IMR-90 (cell line): ENCODE measurements at regions not wholly inside any gene's neighbourhood (a gene's known extent, or its start where the extent isn't known, plus 50 kb on each side); places are given as distances from the start of the nearest gene placed in this dataset.
A peak's percentile ranks its signal among the peaks of the same experiment; 100 is the strongest.

Experiments used
- ATAC-seq: fragments of 200-7000 bp; cut with Tn5 transposase; 2 replicates; pipeline ENCODE4 v1.9.1; 2020; ENCODE audit warnings: low read depth, mild to moderate bottlenecking, moderate library complexity
- BruUV-seq: library from RNA; stranded (reverse); fragments of 400-500 nt; replicated peaks from 2 replicates; lab custom pipeline; 2021; lab: Mats Ljungman, UMichigan
- CTCF ChIA-PET: fragments of 300-600 bp; formaldehyde crosslinking; extraction: SDS; loops from one replicate; lab custom pipeline; 2021; ENCODE audit warnings: antibody characterized with exemption; lab: Yijun Ruan, JAX
- POLR2A ChIA-PET: fragments of 300-600 bp; sonication (Branson Sonifier 250); formaldehyde crosslinking; loops from one replicate; lab custom pipeline; 2022; ENCODE audit warnings: antibody characterized with exemption; ENCODE audit not compliant: unreplicated experiment; lab: Charles Lee
- DNase-seq: peaks from one replicate; pipeline ENCODE4 v3.0.0; 2013
- H2AFZ ChIP-seq: replicated peaks from 2 replicates; pipeline ENCODE3; 2013; ENCODE audit warnings: low read length, mild to moderate bottlenecking; ENCODE audit not compliant: poor library complexity
- H2AK5ac ChIP-seq: 2 replicates; pipeline ENCODE4 v1.6.1; 2013; ENCODE audit warnings: low read depth, low read length, inconsistent platforms
- H2AK9ac ChIP-seq: replicated peaks from 2 replicates; pipeline ENCODE3; 2013; ENCODE audit warnings: mild to moderate bottlenecking, low read depth, low read length, moderate library complexity; ENCODE audit not compliant: poor library complexity
- H2BK120ac ChIP-seq: 2 replicates; pipeline ENCODE4 v1.6.1; 2013; ENCODE audit warnings: low read depth, low read length, inconsistent platforms
- H2BK15ac ChIP-seq: 3 replicates; pipeline ENCODE4 v1.6.1; 2013; ENCODE audit warnings: low read depth, low read length, inconsistent platforms
- H2BK20ac ChIP-seq: 2 replicates; pipeline ENCODE4 v1.6.1; 2013; ENCODE audit warnings: low read depth, mild to moderate bottlenecking, inconsistent platforms, low read length, moderate library complexity
- H2BK5ac ChIP-seq: 2 replicates; pipeline ENCODE4 v1.6.1; 2013; ENCODE audit warnings: mild to moderate bottlenecking, low read depth, low read length, inconsistent platforms; ENCODE audit not compliant: poor library complexity, severe bottlenecking
- H3K14ac ChIP-seq: replicated peaks from 2 replicates; pipeline ENCODE4 v1.6.1; 2013; ENCODE audit warnings: low read depth, low read length, inconsistent platforms
- H3K18ac ChIP-seq: 2 replicates; pipeline ENCODE4 v1.6.1; 2013; ENCODE audit warnings: low read depth, low read length, control low read depth
- H3K23ac ChIP-seq: 2 replicates; pipeline ENCODE4 v1.6.1; 2013; ENCODE audit warnings: low read depth, low read length, inconsistent platforms
- H3K27ac ChIP-seq: 2 replicates; pipeline ENCODE4 v1.5.1; 2013; ENCODE audit warnings: mild to moderate bottlenecking, control low read depth, low read length; ENCODE audit not compliant: insufficient read depth
- H3K27me3 ChIP-seq: 2 replicates; pipeline ENCODE4 v1.6.1; 2013; ENCODE audit warnings: low read length; ENCODE audit not compliant: control insufficient read depth, insufficient read depth
- H3K36me3 ChIP-seq: 2 replicates; pipeline ENCODE4 v1.6.1; 2013; ENCODE audit warnings: low read length, mixed read lengths; ENCODE audit not compliant: control insufficient read depth, insufficient read depth
- H3K4ac ChIP-seq: 2 replicates; pipeline ENCODE4 v1.6.1; 2013; ENCODE audit warnings: low read depth, low read length, inconsistent platforms
- H3K4me1 ChIP-seq: 2 replicates; pipeline ENCODE4 v1.6.1; 2013; ENCODE audit warnings: low read length, mixed read lengths; ENCODE audit not compliant: control insufficient read depth, insufficient read depth
- H3K4me2 ChIP-seq: 2 replicates; pipeline ENCODE4 v1.6.1; 2013; ENCODE audit warnings: low read depth, mild to moderate bottlenecking, control low read depth, low read length, moderate library complexity
- H3K4me3 ChIP-seq: 2 replicates; pipeline ENCODE4 v1.5.1; 2013; ENCODE audit warnings: low read depth, mild to moderate bottlenecking, control low read depth, low read length, moderate library complexity; ENCODE audit not compliant: insufficient read depth
- H3K56ac ChIP-seq: 2 replicates; pipeline ENCODE4 v1.6.1; 2013; ENCODE audit warnings: low read length, inconsistent platforms; ENCODE audit not compliant: insufficient read depth; ENCODE audit errors: extremely low read depth
- H3K79me1 ChIP-seq, 2 experiments: 2 replicates each; pipeline ENCODE4 v1.6.1; 2013; ENCODE audit warnings: low read length in 2 of 2, inconsistent platforms in 1 of 2, low read depth in 1 of 2
- H3K9ac ChIP-seq: 2 replicates; pipeline ENCODE4 v1.6.1; 2013; ENCODE audit warnings: low read depth, low read length, control low read depth
- H3K9me1 ChIP-seq: 2 replicates; pipeline ENCODE4 v1.6.1; 2013; ENCODE audit warnings: low read length, inconsistent platforms; ENCODE audit not compliant: insufficient read depth
- H3K9me3 ChIP-seq: 2 replicates; pipeline ENCODE4 v1.6.1; 2013; ENCODE audit warnings: low read length; ENCODE audit not compliant: control insufficient read depth, insufficient read depth
- H4K20me1 ChIP-seq: 2 replicates; pipeline ENCODE4 v1.6.1; 2013; ENCODE audit warnings: low read length, inconsistent platforms; ENCODE audit not compliant: insufficient read depth
- H4K5ac ChIP-seq: 2 replicates; pipeline ENCODE4 v1.6.1; 2013; ENCODE audit warnings: mild to moderate bottlenecking, low read depth, low read length, control low read depth
- H4K8ac ChIP-seq, 2 experiments: 2 replicates each; pipeline ENCODE4 v1.6.1; 2013; ENCODE audit warnings: low read depth in 2 of 2, low read length in 2 of 2, control low read depth in 1 of 2, inconsistent platforms in 1 of 2
- H4K91ac ChIP-seq: 2 replicates; pipeline ENCODE4 v1.6.1; 2013; ENCODE audit warnings: low read depth, low read length, inconsistent platforms; ENCODE audit not compliant: insufficient read depth
- BHLHE40 ChIP-seq: fragments of 150-350 bp; IDR thresholded peaks from 2 replicates; pipeline ENCODE4 v1.6.1; 2016; ENCODE audit warnings: mild to moderate bottlenecking, low read depth, low read length
- CEBPB ChIP-seq: IDR thresholded peaks from 2 replicates; pipeline ENCODE4 v1.6.1; 2012; ENCODE audit warnings: low read depth, low read length, improper control_type of control experiment
- CHD1 ChIP-seq: IDR thresholded peaks from 2 replicates; pipeline ENCODE4 v1.6.1; 2012; ENCODE audit warnings: low read depth, low read length, improper control_type of control experiment
- CTCF ChIP-seq: conservative IDR thresholded peaks from 2 replicates; pipeline ENCODE4 v1.5.1; 2012; ENCODE audit warnings: mild to moderate bottlenecking, low read depth, low read length, improper control_type of control experiment
- FOS ChIP-seq: fragments of 150-350 bp; IDR thresholded peaks from 2 replicates; pipeline ENCODE4 v1.6.1; 2016; ENCODE audit warnings: low read depth, low read length
- MAFK ChIP-seq: IDR thresholded peaks from 2 replicates; pipeline ENCODE4 v1.6.1; 2012; ENCODE audit warnings: low read depth, low read length, improper control_type of control experiment
- MAZ ChIP-seq: IDR thresholded peaks from 2 replicates; pipeline ENCODE4 v1.6.1; 2012; ENCODE audit warnings: low read depth, mild to moderate bottlenecking, low read length, improper control_type of control experiment, moderate library complexity, borderline replicate concordance
- MXI1 ChIP-seq: IDR thresholded peaks from 2 replicates; pipeline ENCODE4 v1.6.1; 2012; ENCODE audit warnings: low read depth, mild to moderate bottlenecking, low read length, moderate library complexity, borderline replicate concordance
- NFE2L2 ChIP-seq: fragments of 150-350 bp; IDR thresholded peaks from 2 replicates; pipeline ENCODE4 v1.6.1; 2016; ENCODE audit warnings: low read depth, mild to moderate bottlenecking, low read length
- POLR2A ChIP-seq: IDR thresholded peaks from 2 replicates; pipeline ENCODE4 v1.6.1; 2012; ENCODE audit warnings: mild to moderate bottlenecking, low read depth, low read length
- RAD21 ChIP-seq: IDR thresholded peaks from 2 replicates; pipeline ENCODE4 v1.6.1; 2012; ENCODE audit warnings: low read length, improper control_type of control experiment
- RCOR1 ChIP-seq: IDR thresholded peaks from 2 replicates; pipeline ENCODE4 v1.6.1; 2012; ENCODE audit warnings: mild to moderate bottlenecking, low read length, improper control_type of control experiment; ENCODE audit not compliant: insufficient replicate concordance
- RFX5 ChIP-seq: IDR thresholded peaks from 2 replicates; pipeline ENCODE4 v1.8.0; 2012; ENCODE audit warnings: low read depth, mild to moderate bottlenecking, low read length, moderate library complexity
- SMC3 ChIP-seq: fragments of 150-350 bp; IDR thresholded peaks from 2 replicates; pipeline ENCODE4 v1.6.1; 2016; ENCODE audit warnings: low read depth, mild to moderate bottlenecking, antibody characterized with exemption, low read length, moderate library complexity
- WGBS, 2 experiments: methylation state at CpG; one replicate each; pipeline versions ENCODE4 v1.1.5 to v1.1.7; 2013; ENCODE audit warnings: missing lambda C conversion rate in 2 of 2; ENCODE audit not compliant: insufficient read length in 1 of 2; ENCODE audit errors: extremely low coverage in 2 of 2; 5-methylcytosine and 5-hydroxymethylcytosine counted together
- dilution Hi-C: fragments of 300-500 bp; cut with HindIII; formaldehyde crosslinking; loops from one replicate; pipeline ENCODE4 v1.14.3; 2018; ENCODE audit warnings: low sequenced_read_pairs; ENCODE audit not compliant: unreplicated experiment
- in situ Hi-C: fragments of 300-500 bp; cut with MboI; formaldehyde crosslinking; loops from 3 replicates; pipeline ENCODE4 v1.14.3; 2019; ENCODE audit warnings: low sequenced_read_pairs, inconsistent platforms, mixed read lengths
- intact Hi-C: fragments of 100-400 bp; cut with micrococcal nuclease; formaldehyde crosslinking; loops from 2 replicates; pipeline ENCODE4 v1.10.0; 2022
- TF ChIP-seq, protein P1 (sequence below): fragments of 150-350 bp; IDR thresholded peaks from 2 replicates; pipeline ENCODE4 v1.6.1; 2017; ENCODE audit warnings: mild to moderate bottlenecking, antibody characterized with exemption, low read length, low read depth
- TF ChIP-seq, protein P2 (sequence below): fragments of 150-350 bp; IDR thresholded peaks from 2 replicates; pipeline ENCODE4 v1.6.1; 2016; ENCODE audit warnings: low read depth, mild to moderate bottlenecking, low read length, moderate library complexity, borderline replicate concordance

DNA sequence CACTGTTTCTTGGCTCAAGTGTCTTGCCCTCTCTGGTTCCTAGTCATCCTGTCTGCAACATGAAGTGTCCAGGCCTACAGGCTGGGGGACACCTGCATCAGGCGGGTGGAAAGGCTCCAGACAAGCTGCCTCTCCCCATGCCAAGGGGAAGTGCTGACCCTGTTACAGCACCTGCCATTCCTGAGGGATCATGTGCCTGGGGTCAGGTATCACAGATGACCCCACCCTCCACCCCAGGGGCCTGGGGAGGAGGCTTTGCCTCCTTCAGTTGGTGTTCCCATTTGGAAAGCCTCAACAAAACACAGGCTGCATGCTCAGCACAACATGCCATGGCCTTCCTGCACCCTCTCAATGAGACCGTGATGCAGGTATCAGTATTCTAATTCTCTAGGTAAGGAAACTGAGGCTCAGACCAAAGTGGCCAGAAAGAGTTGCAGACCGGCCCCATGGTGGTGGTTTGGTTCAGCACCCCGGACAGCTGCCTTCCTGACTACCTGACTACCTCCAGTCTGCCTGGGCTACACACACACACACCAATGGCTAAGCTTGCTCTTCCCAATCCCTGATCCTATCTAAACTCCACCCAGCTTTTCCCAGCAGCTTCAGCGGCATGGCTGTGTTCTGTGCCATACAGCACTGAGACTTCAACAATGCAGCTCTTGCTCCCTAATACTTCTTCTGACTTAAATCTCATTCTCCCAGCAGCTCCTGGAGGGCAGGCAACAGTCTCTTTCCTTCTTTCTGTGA, 69.7 kb upstream of the LINGO1 start:
- Histone ChIP-seq H4K91ac (no peak overlapping the region), H3K36me3 (no peaks in the 10 kb centered on the region), H3K4me3 (no peak overlapping the region), H3K27me3 (peaks cover 24% of the 10 kb centered on the region; the same call in 1 of the 2 replicates), H3K9me1 (0 out of 2 replicates have a peak, but pooled peaks cover 2% of the 10 kb centered on the region), H2BK20ac (no peak overlapping the region), H3K4me1 (no peaks in the 10 kb centered on the region), H3K79me1 (no peaks in the 10 kb centered on the region), H2AK9ac (no peak overlapping the region), H3K4me2 (no peak overlapping the region), H3K56ac (no peak overlapping the region), H4K20me1 (0 out of 2 replicates have a peak, but pooled peaks cover 3% of the 10 kb centered on the region), H2BK5ac (no peak overlapping the region), H3K27ac (no peak overlapping the region), H3K14ac (no peak overlapping the region), H2AFZ (peak overlapping the region; percentile 33), H3K4ac (no peak overlapping the region), H2BK15ac (no peak overlapping the region), H2AK5ac (no peak overlapping the region), H3K9me3 (no peaks in the 10 kb centered on the region), H4K8ac (no peak overlapping the region), H3K9ac (no peak overlapping the region), H3K18ac (no peak overlapping the region), H2BK120ac (no peak overlapping the region), H3K23ac (no peak overlapping the region), H4K5ac (no peak overlapping the region)
- peak; percentile 40 for ATAC-seq
- WGBS, 2 experiments, result no CpG with 5 or more reads among the region's 5 CpGs
- BruUV-seq, result no TSS peak
- dilution Hi-C loops (no loop called here), intact Hi-C loops (no loop called here), in situ Hi-C loops (no loop called here)
- TF ChIP-seq CEBPB (no peak), MAZ (no peak), FOS (no peak), BHLHE40 (no peak), RAD21 (no peak), MXI1 (no peak), CTCF (no peak), POLR2A (no peak), NFE2L2 (no peak), SMC3 (no peak), CHD1 (no peak), RFX5 (no peak), MAFK (no peak), RCOR1 (no peak)
- TF ChIP-seq, protein P1, sequence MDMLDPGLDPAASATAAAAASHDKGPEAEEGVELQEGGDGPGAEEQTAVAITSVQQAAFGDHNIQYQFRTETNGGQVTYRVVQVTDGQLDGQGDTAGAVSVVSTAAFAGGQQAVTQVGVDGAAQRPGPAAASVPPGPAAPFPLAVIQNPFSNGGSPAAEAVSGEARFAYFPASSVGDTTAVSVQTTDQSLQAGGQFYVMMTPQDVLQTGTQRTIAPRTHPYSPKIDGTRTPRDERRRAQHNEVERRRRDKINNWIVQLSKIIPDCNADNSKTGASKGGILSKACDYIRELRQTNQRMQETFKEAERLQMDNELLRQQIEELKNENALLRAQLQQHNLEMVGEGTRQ, result no peak
- TF ChIP-seq, protein P2, sequence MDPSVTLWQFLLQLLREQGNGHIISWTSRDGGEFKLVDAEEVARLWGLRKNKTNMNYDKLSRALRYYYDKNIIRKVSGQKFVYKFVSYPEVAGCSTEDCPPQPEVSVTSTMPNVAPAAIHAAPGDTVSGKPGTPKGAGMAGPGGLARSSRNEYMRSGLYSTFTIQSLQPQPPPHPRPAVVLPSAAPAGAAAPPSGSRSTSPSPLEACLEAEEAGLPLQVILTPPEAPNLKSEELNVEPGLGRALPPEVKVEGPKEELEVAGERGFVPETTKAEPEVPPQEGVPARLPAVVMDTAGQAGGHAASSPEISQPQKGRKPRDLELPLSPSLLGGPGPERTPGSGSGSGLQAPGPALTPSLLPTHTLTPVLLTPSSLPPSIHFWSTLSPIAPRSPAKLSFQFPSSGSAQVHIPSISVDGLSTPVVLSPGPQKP, result no peak
- peak; percentile 18 for DNase-seq
- ChIA-PET POLR2A (no interaction called here), CTCF (no interaction called here)
